H9 (cell line): ENCODE measurements at regions not wholly inside any gene's neighbourhood (a gene's known extent, or its start where the extent isn't known, plus 50 kb on each side); places are given as distances from the start of the nearest gene placed in this dataset.

Experiments
- DNase-seq: peaks from one replicate; pipeline ENCODE4 v3.0.0-alpha.2; 2017
- H2AFZ ChIP-seq: one replicate; pipeline ENCODE4 v1.6.1; 2013; ENCODE audit warnings: mild to moderate bottlenecking, low read length, control low read depth, moderate library complexity
- H2AK5ac ChIP-seq: 2 replicates; pipeline ENCODE4 v1.6.1; 2013; ENCODE audit warnings: low read length, control low read depth, mixed read lengths; ENCODE audit not compliant: insufficient read length
- H2BK120ac ChIP-seq: one replicate; pipeline ENCODE4 v1.6.1; 2013; ENCODE audit warnings: low read depth, mild to moderate bottlenecking, low read length, control low read depth, inconsistent platforms; ENCODE audit not compliant: poor library complexity, severe bottlenecking
- H2BK12ac ChIP-seq: 2 replicates; pipeline ENCODE4 v1.6.1; 2013; ENCODE audit warnings: low read length, control low read depth, mixed read lengths, low read depth; ENCODE audit not compliant: insufficient read length
- H2BK15ac ChIP-seq: 2 replicates; pipeline ENCODE4 v1.6.1; 2013; ENCODE audit warnings: low read depth, low read length, control low read depth
- H2BK20ac ChIP-seq: one replicate; pipeline ENCODE4 v1.6.1; 2013; ENCODE audit warnings: low read depth, mild to moderate bottlenecking, low read length, control low read depth, inconsistent platforms; ENCODE audit not compliant: poor library complexity, severe bottlenecking
- H2BK5ac ChIP-seq: 2 replicates; pipeline ENCODE4 v1.6.1; 2013; ENCODE audit warnings: low read length, control low read depth, mixed read lengths; ENCODE audit not compliant: insufficient read length
- H3K14ac ChIP-seq: 2 replicates; pipeline ENCODE4 v1.6.1; 2013; ENCODE audit warnings: low read length, control low read depth; ENCODE audit not compliant: insufficient read depth
- H3K18ac ChIP-seq: 2 replicates; pipeline ENCODE4 v1.6.1; 2013; ENCODE audit warnings: low read depth, mild to moderate bottlenecking, mixed read lengths, low read length, control low read depth; ENCODE audit not compliant: insufficient read length
- H3K23ac ChIP-seq: 2 replicates; pipeline ENCODE4 v1.6.1; 2013; ENCODE audit warnings: low read length, control low read depth, mixed read lengths, low read depth; ENCODE audit not compliant: insufficient read length
- H3K23me2 ChIP-seq: 2 replicates; pipeline ENCODE4 v1.6.1; 2013; ENCODE audit warnings: low read depth, mild to moderate bottlenecking, mixed read lengths, low read length, control low read depth; ENCODE audit not compliant: insufficient read length, poor library complexity, severe bottlenecking
- H3K27ac ChIP-seq: 2 replicates; pipeline ENCODE4 v1.5.1; 2013; ENCODE audit warnings: low read length, control low read depth, mixed read lengths, low read depth; ENCODE audit not compliant: insufficient read length
- H3K27me3 ChIP-seq: 2 replicates; pipeline ENCODE4 v1.6.1; 2013; ENCODE audit warnings: low read length, control low read depth, inconsistent platforms; ENCODE audit not compliant: insufficient read depth
- H3K4ac ChIP-seq: 2 replicates; pipeline ENCODE4 v1.6.1; 2013; ENCODE audit warnings: low read depth, mild to moderate bottlenecking, control low read depth, inconsistent platforms, low read length, moderate library complexity
- H3K4me1 ChIP-seq: 2 replicates; pipeline ENCODE4 v1.6.1; 2013; ENCODE audit warnings: low read length, control low read depth, inconsistent platforms; ENCODE audit not compliant: insufficient read depth
- H3K4me2 ChIP-seq: 2 replicates; pipeline ENCODE4 v1.6.1; 2013; ENCODE audit warnings: low read length, control low read depth, mixed read lengths; ENCODE audit not compliant: insufficient read length, insufficient read depth
- H3K56ac ChIP-seq: 2 replicates; pipeline ENCODE4 v1.6.1; 2013; ENCODE audit warnings: low read depth, mild to moderate bottlenecking, mixed read lengths, low read length, control low read depth; ENCODE audit not compliant: insufficient read length
- H3K79me1 ChIP-seq: 2 replicates; pipeline ENCODE4 v1.6.1; 2013; ENCODE audit warnings: low read depth, mild to moderate bottlenecking, moderate library complexity, low read length, control low read depth, inconsistent platforms; ENCODE audit not compliant: insufficient read depth, poor library complexity, severe bottlenecking
- H3K79me2 ChIP-seq: 2 replicates; pipeline ENCODE4 v1.6.1; 2013; ENCODE audit warnings: low read length, control low read depth, inconsistent platforms; ENCODE audit not compliant: insufficient read depth
- H3K9ac ChIP-seq: 2 replicates; pipeline ENCODE4 v1.6.1; 2013; ENCODE audit warnings: low read length, control low read depth, mixed read lengths; ENCODE audit not compliant: insufficient read length; ENCODE audit errors: extremely low read depth
- H3K9me3 ChIP-seq: one replicate; pipeline ENCODE4 v1.6.1; 2013; ENCODE audit warnings: low read depth, low read length, inconsistent platforms; ENCODE audit not compliant: control insufficient read depth
- H3T11ph ChIP-seq: one replicate; pipeline ENCODE4 v1.6.1; 2013; ENCODE audit warnings: mild to moderate bottlenecking, low read length, control low read depth, inconsistent platforms
- H4K20me1 ChIP-seq: one replicate; pipeline ENCODE4 v1.6.1; 2013; ENCODE audit not compliant: control insufficient read depth, insufficient read length, insufficient read depth
- H4K5ac ChIP-seq: 2 replicates; pipeline ENCODE4 v1.6.1; 2013; ENCODE audit warnings: low read depth, mild to moderate bottlenecking, mixed read lengths, low read length, control low read depth; ENCODE audit not compliant: insufficient read length
- H4K8ac ChIP-seq: replicated peaks from 2 replicates; pipeline ENCODE4 v1.6.1; 2013; ENCODE audit warnings: low read length, control low read depth, mixed read lengths, low read depth; ENCODE audit not compliant: insufficient read length
- H4K91ac ChIP-seq: 2 replicates; pipeline ENCODE4 v1.6.1; 2013; ENCODE audit warnings: low read depth, mild to moderate bottlenecking, moderate library complexity, mixed read lengths, low read length, control low read depth; ENCODE audit not compliant: insufficient read length
- H3K27ac Mint-ChIP-seq, 3 experiments: 2 replicates in 2 of 3; 3 replicates in 1 of 3; pipeline ENCODE4 v1.8.0; 2020 to 2021; ENCODE audit warnings: mixed read lengths in 3 of 3, mild to moderate bottlenecking in 1 of 3, moderate library complexity in 1 of 3
- H3K27me3 Mint-ChIP-seq: 2 replicates; pipeline ENCODE4 v1.8.0; 2021; ENCODE audit warnings: low read depth, mild to moderate bottlenecking, moderate library complexity, mixed read lengths
- H3K36me3 Mint-ChIP-seq, 3 experiments: 2 replicates in 2 of 3; 3 replicates in 1 of 3; pipeline ENCODE4 v1.8.0; 2020 to 2021; ENCODE audit warnings: low read depth in 3 of 3, mixed read lengths in 3 of 3; ENCODE audit not compliant: insufficient read depth in 1 of 3
- H3K4me1 Mint-ChIP-seq, 2 experiments: 2 replicates each; pipeline ENCODE4 v1.8.0; 2020; ENCODE audit warnings: mixed read lengths in 2 of 2
- H3K4me3 Mint-ChIP-seq, 2 experiments: 2 replicates in 1 of 2; 3 replicates in 1 of 2; pipeline ENCODE4 v1.8.0; 2020 to 2021; ENCODE audit warnings: mild to moderate bottlenecking in 2 of 2, mixed read lengths in 2 of 2, moderate library complexity in 1 of 2
- H3K9me3 Mint-ChIP-seq, 2 experiments: 2 replicates in 1 of 2; 3 replicates in 1 of 2; pipeline ENCODE4 v1.8.0; 2020; ENCODE audit warnings: mild to moderate bottlenecking in 2 of 2, mixed read lengths in 2 of 2, moderate library complexity in 1 of 2
- WGBS: extraction: QIAGEN DNeasy Blood & Tissue Kit; methylation state at CpG from one replicate; pipeline ENCODE4 v1.1.7; 2013; ENCODE audit warnings: missing lambda C conversion rate, low lambda C conversion rate, mixed read lengths; ENCODE audit not compliant: insufficient read length; ENCODE audit errors: extremely low coverage; 5-methylcytosine and 5-hydroxymethylcytosine counted together
- TF ChIP-seq, protein P1 (sequence below): fragments of 200-600 bp; sonication (generic); conservative IDR thresholded peaks from 3 replicates; pipeline ENCODE4 v1.8.0; 2021; ENCODE audit warnings: antibody characterized with exemption, mild to moderate bottlenecking

- H2AFZ ChIP-seq: no peak overlapping the region
- no peak overlapping the region for H3K56ac ChIP-seq
- no peak overlapping the region for H3K9ac ChIP-seq
- no peak overlapping the region for H4K5ac ChIP-seq
- no peaks in the 10 kb centered on the region for H3K79me1 ChIP-seq
- no peak overlapping the region for H2AK5ac ChIP-seq
- H3K4ac ChIP-seq: no peak overlapping the region
- no peak overlapping the region for H4K8ac ChIP-seq
- no peak overlapping the region for H2BK20ac ChIP-seq
- H2BK120ac ChIP-seq: no peak overlapping the region
- TF ChIP-seq, protein P1, sequence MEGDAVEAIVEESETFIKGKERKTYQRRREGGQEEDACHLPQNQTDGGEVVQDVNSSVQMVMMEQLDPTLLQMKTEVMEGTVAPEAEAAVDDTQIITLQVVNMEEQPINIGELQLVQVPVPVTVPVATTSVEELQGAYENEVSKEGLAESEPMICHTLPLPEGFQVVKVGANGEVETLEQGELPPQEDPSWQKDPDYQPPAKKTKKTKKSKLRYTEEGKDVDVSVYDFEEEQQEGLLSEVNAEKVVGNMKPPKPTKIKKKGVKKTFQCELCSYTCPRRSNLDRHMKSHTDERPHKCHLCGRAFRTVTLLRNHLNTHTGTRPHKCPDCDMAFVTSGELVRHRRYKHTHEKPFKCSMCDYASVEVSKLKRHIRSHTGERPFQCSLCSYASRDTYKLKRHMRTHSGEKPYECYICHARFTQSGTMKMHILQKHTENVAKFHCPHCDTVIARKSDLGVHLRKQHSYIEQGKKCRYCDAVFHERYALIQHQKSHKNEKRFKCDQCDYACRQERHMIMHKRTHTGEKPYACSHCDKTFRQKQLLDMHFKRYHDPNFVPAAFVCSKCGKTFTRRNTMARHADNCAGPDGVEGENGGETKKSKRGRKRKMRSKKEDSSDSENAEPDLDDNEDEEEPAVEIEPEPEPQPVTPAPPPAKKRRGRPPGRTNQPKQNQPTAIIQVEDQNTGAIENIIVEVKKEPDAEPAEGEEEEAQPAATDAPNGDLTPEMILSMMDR: no peak
- H4K20me1 ChIP-seq: no peaks in the 10 kb centered on the region
- H3K27me3 ChIP-seq: no peaks in the 10 kb centered on the region
- H3K27ac ChIP-seq: peak overlapping the region; percentile 88
- H3K23me2 ChIP-seq: no peaks in the 10 kb centered on the region
- peak overlapping the region; percentile 61 to 96 (median 95) for H3K27ac Mint-ChIP-seq
- H2BK15ac ChIP-seq: no peak overlapping the region
- H2BK12ac ChIP-seq: no peak overlapping the region
- H3K18ac ChIP-seq: no peak overlapping the region
- peaks cover 9% of the 10 kb centered on the region; the same call in 1 of the 2 replicates for H3K4me1 ChIP-seq
- no peak overlapping the region for H3K4me2 ChIP-seq
- peaks cover 36 to 52% (median 42%) of the 10 kb centered on the region in 3 experiments for H3K36me3 Mint-ChIP-seq
- H3K4me3 Mint-ChIP-seq: no peak overlapping the region
- H4K91ac ChIP-seq: no peak overlapping the region
- no CpG with 5 or more reads among the region's 2 CpGs for whole genome bisulfite sequencing
- peaks cover 11% of the 10 kb centered on the region for H3K9me3 ChIP-seq
- peaks cover 21 to 35% of the 10 kb centered on the region in 2 experiments for H3K9me3 Mint-ChIP-seq
- H3K23ac ChIP-seq: no peak overlapping the region
- no peak for DNase-seq
- no peak overlapping the region for H3K14ac ChIP-seq
- H3K79me2 ChIP-seq: no peaks in the 10 kb centered on the region
- H3K4me1 Mint-ChIP-seq: peaks cover 52 to 59% of the 10 kb centered on the region in 2 experiments
- H3T11ph ChIP-seq: no peak overlapping the region
- no peaks in the 10 kb centered on the region for H3K27me3 Mint-ChIP-seq
- H2BK5ac ChIP-seq: peak overlapping the region; percentile 39
Measured at GRCh38 chr13:54999399-54999907, 1970.8 kb downstream of the OLFM4 start.
